IMR-90 (cell line): ENCODE measurements at regions not wholly inside any gene's neighbourhood (a gene's known extent, or its start where the extent isn't known, plus 50 kb on each side); places are given as distances from the start of the nearest gene placed in this dataset.

Experiments used
- ATAC-seq: fragments of 200-7000 bp; cut with Tn5 transposase; 2 replicates; pipeline ENCODE4 v1.9.1; 2020; ENCODE audit warnings: low read depth, mild to moderate bottlenecking, moderate library complexity
- BruUV-seq: library from RNA; stranded (reverse); fragments of 400-500 nt; replicated peaks from 2 replicates; lab custom pipeline; 2021; lab: Mats Ljungman, UMichigan
- CTCF ChIA-PET: fragments of 300-600 bp; formaldehyde crosslinking; extraction: SDS; loops from one replicate; lab custom pipeline; 2021; ENCODE audit warnings: antibody characterized with exemption; lab: Yijun Ruan, JAX
- POLR2A ChIA-PET: fragments of 300-600 bp; sonication (Branson Sonifier 250); formaldehyde crosslinking; loops from one replicate; lab custom pipeline; 2022; ENCODE audit warnings: antibody characterized with exemption; ENCODE audit not compliant: unreplicated experiment; lab: Charles Lee
- DNase-seq: peaks from one replicate; pipeline ENCODE4 v3.0.0; 2013
- H2AFZ ChIP-seq: replicated peaks from 2 replicates; pipeline ENCODE3; 2013; ENCODE audit warnings: low read length, mild to moderate bottlenecking; ENCODE audit not compliant: poor library complexity
- H2AK5ac ChIP-seq: 2 replicates; pipeline ENCODE4 v1.6.1; 2013; ENCODE audit warnings: low read depth, low read length, inconsistent platforms
- H2AK9ac ChIP-seq: replicated peaks from 2 replicates; pipeline ENCODE3; 2013; ENCODE audit warnings: mild to moderate bottlenecking, low read depth, low read length, moderate library complexity; ENCODE audit not compliant: poor library complexity
- H2BK120ac ChIP-seq: 2 replicates; pipeline ENCODE4 v1.6.1; 2013; ENCODE audit warnings: low read depth, low read length, inconsistent platforms
- H2BK15ac ChIP-seq: 3 replicates; pipeline ENCODE4 v1.6.1; 2013; ENCODE audit warnings: low read depth, low read length, inconsistent platforms
- H2BK20ac ChIP-seq: 2 replicates; pipeline ENCODE4 v1.6.1; 2013; ENCODE audit warnings: low read depth, mild to moderate bottlenecking, inconsistent platforms, low read length, moderate library complexity
- H2BK5ac ChIP-seq: 2 replicates; pipeline ENCODE4 v1.6.1; 2013; ENCODE audit warnings: mild to moderate bottlenecking, low read depth, low read length, inconsistent platforms; ENCODE audit not compliant: poor library complexity, severe bottlenecking
- H3K14ac ChIP-seq: replicated peaks from 2 replicates; pipeline ENCODE4 v1.6.1; 2013; ENCODE audit warnings: low read depth, low read length, inconsistent platforms
- H3K18ac ChIP-seq: 2 replicates; pipeline ENCODE4 v1.6.1; 2013; ENCODE audit warnings: low read depth, low read length, control low read depth
- H3K23ac ChIP-seq: 2 replicates; pipeline ENCODE4 v1.6.1; 2013; ENCODE audit warnings: low read depth, low read length, inconsistent platforms
- H3K27ac ChIP-seq: 2 replicates; pipeline ENCODE4 v1.5.1; 2013; ENCODE audit warnings: mild to moderate bottlenecking, control low read depth, low read length; ENCODE audit not compliant: insufficient read depth
- H3K27me3 ChIP-seq: 2 replicates; pipeline ENCODE4 v1.6.1; 2013; ENCODE audit warnings: low read length; ENCODE audit not compliant: control insufficient read depth, insufficient read depth
- H3K36me3 ChIP-seq: 2 replicates; pipeline ENCODE4 v1.6.1; 2013; ENCODE audit warnings: low read length, mixed read lengths; ENCODE audit not compliant: control insufficient read depth, insufficient read depth
- H3K4ac ChIP-seq: 2 replicates; pipeline ENCODE4 v1.6.1; 2013; ENCODE audit warnings: low read depth, low read length, inconsistent platforms
- H3K4me1 ChIP-seq: 2 replicates; pipeline ENCODE4 v1.6.1; 2013; ENCODE audit warnings: low read length, mixed read lengths; ENCODE audit not compliant: control insufficient read depth, insufficient read depth
- H3K4me2 ChIP-seq: 2 replicates; pipeline ENCODE4 v1.6.1; 2013; ENCODE audit warnings: low read depth, mild to moderate bottlenecking, control low read depth, low read length, moderate library complexity
- H3K4me3 ChIP-seq: 2 replicates; pipeline ENCODE4 v1.5.1; 2013; ENCODE audit warnings: low read depth, mild to moderate bottlenecking, control low read depth, low read length, moderate library complexity; ENCODE audit not compliant: insufficient read depth
- H3K56ac ChIP-seq: 2 replicates; pipeline ENCODE4 v1.6.1; 2013; ENCODE audit warnings: low read length, inconsistent platforms; ENCODE audit not compliant: insufficient read depth; ENCODE audit errors: extremely low read depth
- H3K79me1 ChIP-seq, 2 experiments: 2 replicates each; pipeline ENCODE4 v1.6.1; 2013; ENCODE audit warnings: low read length in 2 of 2, inconsistent platforms in 1 of 2, low read depth in 1 of 2
- H3K9ac ChIP-seq: 2 replicates; pipeline ENCODE4 v1.6.1; 2013; ENCODE audit warnings: low read depth, low read length, control low read depth
- H3K9me1 ChIP-seq: 2 replicates; pipeline ENCODE4 v1.6.1; 2013; ENCODE audit warnings: low read length, inconsistent platforms; ENCODE audit not compliant: insufficient read depth
- H3K9me3 ChIP-seq: 2 replicates; pipeline ENCODE4 v1.6.1; 2013; ENCODE audit warnings: low read length; ENCODE audit not compliant: control insufficient read depth, insufficient read depth
- H4K20me1 ChIP-seq: 2 replicates; pipeline ENCODE4 v1.6.1; 2013; ENCODE audit warnings: low read length, inconsistent platforms; ENCODE audit not compliant: insufficient read depth
- H4K5ac ChIP-seq: 2 replicates; pipeline ENCODE4 v1.6.1; 2013; ENCODE audit warnings: mild to moderate bottlenecking, low read depth, low read length, control low read depth
- H4K8ac ChIP-seq, 2 experiments: 2 replicates each; pipeline ENCODE4 v1.6.1; 2013; ENCODE audit warnings: low read depth in 2 of 2, low read length in 2 of 2, control low read depth in 1 of 2, inconsistent platforms in 1 of 2
- H4K91ac ChIP-seq: 2 replicates; pipeline ENCODE4 v1.6.1; 2013; ENCODE audit warnings: low read depth, low read length, inconsistent platforms; ENCODE audit not compliant: insufficient read depth
- MAFK ChIP-seq: IDR thresholded peaks from 2 replicates; pipeline ENCODE4 v1.6.1; 2012; ENCODE audit warnings: low read depth, low read length, improper control_type of control experiment
- MXI1 ChIP-seq: IDR thresholded peaks from 2 replicates; pipeline ENCODE4 v1.6.1; 2012; ENCODE audit warnings: low read depth, mild to moderate bottlenecking, low read length, moderate library complexity, borderline replicate concordance
- NFE2L2 ChIP-seq: fragments of 150-350 bp; IDR thresholded peaks from 2 replicates; pipeline ENCODE4 v1.6.1; 2016; ENCODE audit warnings: low read depth, mild to moderate bottlenecking, low read length
- RAD21 ChIP-seq: IDR thresholded peaks from 2 replicates; pipeline ENCODE4 v1.6.1; 2012; ENCODE audit warnings: low read length, improper control_type of control experiment
- RCOR1 ChIP-seq: IDR thresholded peaks from 2 replicates; pipeline ENCODE4 v1.6.1; 2012; ENCODE audit warnings: mild to moderate bottlenecking, low read length, improper control_type of control experiment; ENCODE audit not compliant: insufficient replicate concordance
- WGBS, 2 experiments: methylation state at CpG; one replicate each; pipeline versions ENCODE4 v1.1.5 to v1.1.7; 2013; ENCODE audit warnings: missing lambda C conversion rate in 2 of 2; ENCODE audit not compliant: insufficient read length in 1 of 2; ENCODE audit errors: extremely low coverage in 2 of 2; 5-methylcytosine and 5-hydroxymethylcytosine counted together
- dilution Hi-C: fragments of 300-500 bp; cut with HindIII; formaldehyde crosslinking; loops from one replicate; pipeline ENCODE4 v1.14.3; 2018; ENCODE audit warnings: low sequenced_read_pairs; ENCODE audit not compliant: unreplicated experiment
- in situ Hi-C: fragments of 300-500 bp; cut with MboI; formaldehyde crosslinking; loops from 3 replicates; pipeline ENCODE4 v1.14.3; 2019; ENCODE audit warnings: low sequenced_read_pairs, inconsistent platforms, mixed read lengths
- intact Hi-C: fragments of 100-400 bp; cut with micrococcal nuclease; formaldehyde crosslinking; loops from 2 replicates; pipeline ENCODE4 v1.10.0; 2022
- TF ChIP-seq, protein P1 (sequence below): conservative IDR thresholded peaks from 2 replicates; pipeline ENCODE4 v1.5.1; 2012; ENCODE audit warnings: mild to moderate bottlenecking, low read depth, low read length, improper control_type of control experiment
- TF ChIP-seq, protein P2 (sequence below): fragments of 150-350 bp; IDR thresholded peaks from 2 replicates; pipeline ENCODE4 v1.6.1; 2016; ENCODE audit warnings: low read depth, mild to moderate bottlenecking, low read length, moderate library complexity, borderline replicate concordance

DNA sequence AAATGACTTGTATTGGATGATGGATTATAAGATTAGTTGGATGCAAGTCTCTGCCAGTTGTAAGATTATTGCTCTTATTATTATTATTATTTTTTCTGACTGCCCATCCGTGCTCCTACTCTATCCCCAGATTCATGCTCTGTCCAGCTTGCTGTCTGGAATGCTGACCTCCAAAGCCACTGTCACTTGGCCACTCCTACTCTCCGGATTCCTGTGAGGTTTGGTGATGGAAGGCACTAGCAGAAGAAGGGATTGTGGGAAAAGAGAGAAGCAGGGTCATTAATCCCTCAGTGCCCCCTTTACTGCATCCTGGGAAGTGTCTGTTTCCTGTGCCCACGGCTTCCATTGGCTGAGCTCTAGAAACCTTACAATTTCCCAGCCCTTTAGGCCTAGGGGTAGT, 76.3 kb upstream of the IL12B start:
- H2BK20ac ChIP-seq = no peak overlapping the region
- H4K20me1 ChIP-seq = no peaks in the 10 kb centered on the region
- H3K56ac ChIP-seq = no peak overlapping the region
- ChIA-PET POLR2A (no interaction called here), CTCF (no interaction called here)
- H3K27me3 ChIP-seq = peaks cover 20% of the 10 kb centered on the region
- no peaks in the 10 kb centered on the region for H3K79me1 ChIP-seq
- no peak overlapping the region for H4K5ac ChIP-seq
- H4K91ac ChIP-seq = no peak overlapping the region
- no peak for DNase-seq
- H3K4me3 ChIP-seq = no peak overlapping the region
- H3K9me1 ChIP-seq = no peaks in the 10 kb centered on the region
- no peak overlapping the region for H3K4ac ChIP-seq
- no peak overlapping the region for H2AK5ac ChIP-seq
- no peak overlapping the region for H3K27ac ChIP-seq
- no peak overlapping the region for H4K8ac ChIP-seq
- no peak overlapping the region for H2BK15ac ChIP-seq
- TF ChIP-seq RAD21 (no peak), MXI1 (no peak), MAFK (no peak), NFE2L2 (no peak), RCOR1 (no peak)
- TF ChIP-seq, protein P1, sequence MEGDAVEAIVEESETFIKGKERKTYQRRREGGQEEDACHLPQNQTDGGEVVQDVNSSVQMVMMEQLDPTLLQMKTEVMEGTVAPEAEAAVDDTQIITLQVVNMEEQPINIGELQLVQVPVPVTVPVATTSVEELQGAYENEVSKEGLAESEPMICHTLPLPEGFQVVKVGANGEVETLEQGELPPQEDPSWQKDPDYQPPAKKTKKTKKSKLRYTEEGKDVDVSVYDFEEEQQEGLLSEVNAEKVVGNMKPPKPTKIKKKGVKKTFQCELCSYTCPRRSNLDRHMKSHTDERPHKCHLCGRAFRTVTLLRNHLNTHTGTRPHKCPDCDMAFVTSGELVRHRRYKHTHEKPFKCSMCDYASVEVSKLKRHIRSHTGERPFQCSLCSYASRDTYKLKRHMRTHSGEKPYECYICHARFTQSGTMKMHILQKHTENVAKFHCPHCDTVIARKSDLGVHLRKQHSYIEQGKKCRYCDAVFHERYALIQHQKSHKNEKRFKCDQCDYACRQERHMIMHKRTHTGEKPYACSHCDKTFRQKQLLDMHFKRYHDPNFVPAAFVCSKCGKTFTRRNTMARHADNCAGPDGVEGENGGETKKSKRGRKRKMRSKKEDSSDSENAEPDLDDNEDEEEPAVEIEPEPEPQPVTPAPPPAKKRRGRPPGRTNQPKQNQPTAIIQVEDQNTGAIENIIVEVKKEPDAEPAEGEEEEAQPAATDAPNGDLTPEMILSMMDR = no peak
- TF ChIP-seq, protein P2, sequence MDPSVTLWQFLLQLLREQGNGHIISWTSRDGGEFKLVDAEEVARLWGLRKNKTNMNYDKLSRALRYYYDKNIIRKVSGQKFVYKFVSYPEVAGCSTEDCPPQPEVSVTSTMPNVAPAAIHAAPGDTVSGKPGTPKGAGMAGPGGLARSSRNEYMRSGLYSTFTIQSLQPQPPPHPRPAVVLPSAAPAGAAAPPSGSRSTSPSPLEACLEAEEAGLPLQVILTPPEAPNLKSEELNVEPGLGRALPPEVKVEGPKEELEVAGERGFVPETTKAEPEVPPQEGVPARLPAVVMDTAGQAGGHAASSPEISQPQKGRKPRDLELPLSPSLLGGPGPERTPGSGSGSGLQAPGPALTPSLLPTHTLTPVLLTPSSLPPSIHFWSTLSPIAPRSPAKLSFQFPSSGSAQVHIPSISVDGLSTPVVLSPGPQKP = no peak
- no peak overlapping the region for H2BK120ac ChIP-seq
- no peak for ATAC-seq
- no peak overlapping the region for H3K9ac ChIP-seq
- dilution Hi-C loops (no loop called here), in situ Hi-C loops (no loop called here), intact Hi-C loops (no loop called here)
- no peaks in the 10 kb centered on the region for H3K4me1 ChIP-seq
- no peak overlapping the region for H3K14ac ChIP-seq
- no peaks in the 10 kb centered on the region for H3K36me3 ChIP-seq
- H2BK5ac ChIP-seq = no peak overlapping the region
- no TSS peak for BruUV-seq
- no peak overlapping the region for H3K18ac ChIP-seq
- H2AK9ac ChIP-seq = no peak overlapping the region
- no CpG with 5 or more reads among the region's 3 CpGs for WGBS, 2 experiments
- no peak overlapping the region for H3K23ac ChIP-seq
- H3K9me3 ChIP-seq = no peaks in the 10 kb centered on the region
- no peak overlapping the region for H3K4me2 ChIP-seq
- H2AFZ ChIP-seq = no peak overlapping the region
